Activated CD4-positive, alpha-beta T cell treated with anti-CD3 and anti-CD28 coated beads for 24 hours (primary cell): ENCODE measurements at regions not wholly inside any gene's neighbourhood (a gene's known extent, or its start where the extent isn't known, plus 50 kb on each side); places are given as distances from the start of the nearest gene placed in this dataset.

Experiments used
- DNase-seq, 2 donors: peaks; one replicate each; pipeline ENCODE4 v3.0.0-alpha.2; 2020; ENCODE audit warnings: low read depth in 2 of 2

DNA sequence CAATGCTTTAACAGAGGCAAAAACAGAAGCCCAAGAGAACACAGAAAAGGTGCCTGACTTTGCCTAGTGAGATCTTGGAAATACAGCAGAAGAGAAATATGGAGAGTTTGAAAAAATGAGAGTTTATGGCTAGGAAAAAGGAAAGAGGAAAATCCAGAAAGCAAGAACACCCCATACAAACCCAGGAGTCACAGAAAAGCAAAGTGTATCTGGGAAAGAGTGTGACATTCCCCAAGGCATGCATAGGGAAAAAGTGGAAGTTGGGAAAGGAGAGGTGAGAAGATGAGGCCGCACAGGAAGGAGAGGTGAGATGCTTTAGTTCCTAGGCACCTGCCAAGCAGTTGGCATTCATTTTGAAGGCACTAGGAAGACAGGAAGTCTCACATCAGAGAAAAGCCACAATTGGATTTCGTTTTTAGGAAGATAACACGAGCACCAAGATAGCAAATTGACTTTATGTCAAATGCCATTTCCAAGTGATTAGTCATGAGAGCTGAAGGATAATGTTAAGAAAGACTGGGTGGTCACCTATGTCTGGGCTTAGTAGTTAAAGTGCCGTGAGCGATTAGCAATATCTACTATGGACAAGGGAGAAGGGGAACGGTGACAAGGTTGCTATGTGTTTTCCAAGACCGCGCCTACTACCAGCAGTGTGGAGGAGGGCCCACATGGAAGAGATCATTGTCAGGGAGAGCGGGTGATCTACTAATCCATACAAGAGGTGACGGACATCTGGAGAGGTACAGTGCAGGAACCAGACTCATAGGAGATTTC lies 224.1 kb upstream of the PARD3B start:
- DNase-seq, result no peak

- no peak for DNase-seq
Measured at GRCh38 chr2:204321910-204322751, 223.1 kb upstream of the PARD3B start.

DNA sequence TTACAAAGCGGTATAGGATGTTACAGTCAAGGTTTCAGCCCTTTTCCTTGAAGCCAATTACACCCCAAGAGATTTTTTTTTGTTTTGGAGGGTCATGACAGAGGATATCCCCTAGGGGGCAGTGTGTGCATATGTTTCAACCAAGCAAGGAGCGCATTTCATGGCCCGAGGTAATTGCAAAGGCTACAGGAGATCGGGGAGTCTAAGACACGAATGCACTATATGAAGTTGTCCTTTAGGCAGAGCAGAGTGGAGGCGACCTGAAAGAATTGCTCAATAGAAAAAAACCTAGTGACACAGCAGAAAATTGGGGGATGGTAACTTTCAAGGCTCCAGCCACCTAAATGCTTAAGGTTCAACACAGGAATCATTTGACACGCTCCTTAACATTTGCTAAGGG lies 219.8 kb upstream of the PARD3B start:
- peak; percentile 5 to 47 for DNase-seq

DNA sequence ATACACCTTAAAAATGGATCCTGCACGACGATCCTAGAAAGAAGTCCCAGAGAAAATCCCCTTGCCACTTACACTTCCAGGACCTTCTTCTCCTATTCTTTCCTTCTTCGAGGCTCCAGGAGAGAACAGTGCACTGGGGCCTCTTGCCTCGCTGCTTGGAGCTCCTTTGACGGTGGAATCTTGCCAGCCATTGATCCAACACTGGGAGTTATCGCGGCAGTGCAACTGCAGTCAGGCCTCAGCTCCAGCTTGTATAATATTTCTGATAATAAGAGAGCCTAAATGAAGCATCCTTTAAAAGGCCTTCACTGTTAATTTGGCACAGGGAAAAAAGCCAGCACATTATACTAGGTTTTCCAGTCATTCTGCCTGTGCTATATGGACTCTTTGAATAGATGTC lies 216.9 kb upstream of the PARD3B start:
- no peak for DNase-seq

DNA sequence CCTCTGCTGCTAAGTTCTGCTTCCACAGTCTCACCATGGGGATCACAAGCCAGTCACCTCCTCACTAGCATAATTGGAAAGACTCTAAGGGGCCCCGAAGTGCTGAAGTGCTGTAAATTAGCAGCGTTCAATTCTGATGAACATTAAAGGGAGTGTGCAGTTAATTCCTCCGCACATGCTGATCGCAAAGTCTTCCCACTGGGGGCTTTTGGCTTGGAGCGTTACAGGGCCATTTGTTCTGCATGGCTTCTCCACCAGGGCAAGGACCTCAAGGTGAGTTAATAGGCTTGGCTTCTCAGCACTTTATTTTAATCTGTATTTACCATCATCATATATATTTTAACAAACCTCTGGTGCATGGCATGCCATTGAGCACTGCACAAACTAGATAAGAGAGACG lies 216.3 kb upstream of the PARD3B start:
- DNase-seq, result no peak

- no peak for DNase-seq
Measured at GRCh38 chr2:204329532-204329931, 215.7 kb upstream of the PARD3B start.

DNA sequence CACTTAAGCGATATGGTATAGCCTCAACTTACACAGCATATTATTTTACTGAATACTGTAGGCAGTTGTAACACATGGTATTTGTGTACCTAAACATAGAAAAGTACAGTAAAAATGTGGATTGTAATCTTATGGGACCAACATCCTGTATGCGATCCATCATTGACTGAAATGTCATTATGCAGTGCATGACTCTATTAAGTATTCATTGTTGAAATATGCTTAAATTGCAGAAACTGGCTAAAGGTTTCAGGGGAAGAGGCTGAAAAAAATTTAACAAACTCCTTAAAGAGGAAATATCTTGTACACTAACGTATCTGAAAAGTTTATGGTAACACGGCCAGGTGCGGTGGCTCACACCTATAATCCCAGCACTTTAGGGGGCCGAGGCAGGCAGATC lies 214.1 kb upstream of the PARD3B start:
- DNase-seq, result no peak

DNA sequence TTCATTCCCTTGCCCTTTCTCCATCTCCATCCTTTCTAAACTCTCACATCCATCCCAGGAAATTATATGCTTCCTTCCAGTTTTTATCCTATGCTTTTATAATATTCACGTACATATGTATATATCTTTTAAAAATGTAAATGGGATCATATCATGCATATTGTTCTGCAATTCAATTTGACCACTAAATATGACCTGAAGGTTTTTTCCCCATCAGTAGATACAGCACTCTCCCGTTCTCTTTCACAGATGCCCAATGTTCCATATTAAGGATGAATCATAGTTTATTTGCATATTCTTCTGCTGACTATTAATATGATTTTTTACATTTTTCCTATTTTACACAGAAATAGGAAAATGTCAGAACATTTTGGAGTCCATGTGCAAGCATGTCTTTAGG lies 213.3 kb upstream of the PARD3B start:
- DNase-seq, result no peak

GRCh38 chr2:204332706-204333105 lies 212.6 kb upstream of the PARD3B start:
- no peak for DNase-seq

- DNase-seq, result no peak
Measured at GRCh38 chr2:204333861-204334260, 211.4 kb upstream of the PARD3B start.

GRCh38 chr2:204335451-204336058 lies 209.7 kb upstream of the PARD3B start:
- no peak for DNase-seq

- DNase-seq, result no peak
Measured at GRCh38 chr2:204336153-204336744, 209.0 kb upstream of the PARD3B start.

GRCh38 chr2:204337638-204338037 lies 207.6 kb upstream of the PARD3B start:
- no peak for DNase-seq

GRCh38 chr2:204339212-204339715 lies 206.0 kb upstream of the PARD3B start:
- no peak for DNase-seq

DNA sequence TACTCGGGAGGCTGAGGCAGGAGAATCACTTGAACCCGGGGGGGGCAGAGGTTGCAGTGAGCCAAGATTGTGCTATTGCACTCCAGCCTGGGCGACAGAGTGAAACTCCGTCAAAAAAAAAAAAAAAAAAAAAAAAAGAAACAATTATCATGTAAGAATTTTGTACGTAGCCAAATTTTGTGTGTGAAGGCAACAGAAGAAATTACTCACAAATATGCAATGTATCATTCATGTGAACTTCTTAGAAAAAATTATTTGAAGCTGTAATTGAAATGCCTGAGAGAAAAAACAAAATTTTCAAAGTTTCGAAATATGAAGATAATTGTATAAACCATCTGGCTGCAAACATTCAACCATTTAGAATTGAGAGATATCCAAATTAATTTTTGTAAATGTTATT lies 204.8 kb upstream of the PARD3B start:
- no peak for DNase-seq

DNA sequence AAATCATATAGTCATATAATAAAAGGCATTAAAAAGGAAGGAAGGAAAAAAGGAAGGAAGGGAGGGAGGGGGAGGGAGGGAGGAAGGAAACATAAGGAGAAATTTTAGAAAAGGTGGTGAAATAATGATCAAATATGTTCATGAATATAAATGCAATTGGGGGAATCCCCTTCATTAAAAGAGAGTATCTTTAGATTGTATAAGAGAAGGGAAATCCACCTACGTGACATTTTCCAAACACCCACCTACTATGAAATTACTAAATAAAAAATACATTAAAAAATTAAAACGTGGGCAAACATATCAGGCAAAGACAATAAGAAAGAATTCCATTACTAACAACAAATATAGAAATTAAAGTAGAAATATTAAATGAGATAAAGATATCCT lies 203.4 kb upstream of the PARD3B start:
- no peak for DNase-seq

GRCh38 chr2:204343685-204344084 lies 201.6 kb upstream of the PARD3B start:
- DNase-seq, result no peak

GRCh38 chr2:204344119-204344518 lies 201.2 kb upstream of the PARD3B start:
- DNase-seq, result no peak

GRCh38 chr2:204346906-204347305 lies 198.4 kb upstream of the PARD3B start:
- no peak for DNase-seq

DNA sequence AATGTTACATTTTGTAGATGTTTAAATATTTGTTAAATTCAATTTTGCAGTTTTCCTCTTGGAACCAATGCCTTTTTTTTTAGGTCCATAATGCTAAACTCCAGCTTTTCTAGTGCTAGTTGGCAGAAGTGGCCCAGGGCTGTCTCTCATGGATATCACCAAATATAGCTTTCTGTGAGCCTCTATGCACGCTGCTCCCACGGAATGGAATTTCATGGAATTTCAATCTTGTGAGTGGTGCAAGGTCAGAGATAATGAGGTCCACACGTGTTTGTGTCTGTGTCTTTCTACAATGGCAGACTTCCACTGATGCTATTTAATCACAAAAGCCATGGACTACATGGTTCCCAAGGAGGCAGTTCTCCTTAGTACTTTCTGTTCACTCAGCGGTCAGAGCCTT lies 191.5 kb upstream of the PARD3B start:
- DNase-seq, result no peak

DNA sequence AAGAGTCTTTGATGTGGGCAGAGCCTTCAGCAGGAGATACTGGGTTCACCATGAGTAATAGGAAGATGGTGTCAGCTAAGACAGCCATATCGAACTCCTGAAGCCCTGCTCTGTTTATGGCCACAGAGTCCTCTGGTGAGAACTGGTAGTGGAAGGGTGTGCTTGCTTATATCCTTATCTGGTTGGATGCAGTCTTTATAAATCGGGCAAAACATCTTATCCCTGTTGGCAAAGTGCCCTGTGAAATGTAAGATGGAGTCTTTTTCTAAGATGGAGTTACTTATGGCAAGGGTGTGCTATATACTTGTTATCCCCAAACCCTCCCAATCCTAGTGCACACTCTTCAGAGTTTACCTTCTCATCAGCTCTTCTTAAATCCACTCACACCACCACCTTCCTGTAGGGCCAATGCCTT lies 190.8 kb upstream of the PARD3B start:
- DNase-seq, result no peak

DNA sequence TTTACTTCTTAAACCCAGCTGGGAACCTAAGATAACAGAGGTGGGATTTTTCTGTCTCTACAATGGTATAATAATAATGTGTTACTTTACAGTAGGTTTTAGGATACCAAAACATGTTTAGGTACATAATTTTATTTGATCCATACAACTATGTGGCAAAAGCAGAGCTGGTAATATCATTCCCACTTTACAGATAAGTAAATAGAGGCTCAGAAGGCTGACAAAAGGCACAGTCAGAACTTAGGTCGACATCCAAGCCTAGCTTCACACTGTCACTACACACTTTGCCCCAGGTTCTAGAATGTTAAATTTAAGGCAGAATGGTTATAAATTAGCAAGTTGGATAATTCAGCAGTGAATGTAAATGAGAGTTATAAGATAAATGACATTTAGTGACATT lies 189.6 kb upstream of the PARD3B start:
- DNase-seq, result no peak
